Posterior vena cava (tissue), 2 donors: ENCODE measurements at regions not wholly inside any gene's neighbourhood (a gene's known extent, or its start where the extent isn't known, plus 50 kb on each side); places are given as distances from the start of the nearest gene placed in this dataset.

Experiments used
- DNase-seq: peaks from one replicate; pipeline ENCODE4 v3.0.0-alpha.2; 2020; ENCODE audit warnings: low spot score
- intact Hi-C, 2 donors: fragments of 100-400 bp; cut with DNase I; formaldehyde crosslinking; loops; one replicate each; pipeline versions ENCODE4 v1.14.1 to v1.14.2; 2022 to 2023
- donor health status: DM: yes; HTN: yes; CAD: no.
- donor health status: DM: yes; HTN: yes; CAD: no.

- no peak for DNase-seq
- intact Hi-C loops = no loop called here
These were observed 86.1 kb upstream of the BZW1 start for GRCh38 chr2:200725596-200725995.

GRCh38 chr2:200728630-200729029 is 83.1 kb upstream of the BZW1 start:
- no peak for DNase-seq
- intact Hi-C loops = no loop called here

- DNase-seq = no peak
- intact Hi-C loops = no loop called here
These were observed 81.4 kb upstream of the BZW1 start for GRCh38 chr2:200730302-200730701.

DNA sequence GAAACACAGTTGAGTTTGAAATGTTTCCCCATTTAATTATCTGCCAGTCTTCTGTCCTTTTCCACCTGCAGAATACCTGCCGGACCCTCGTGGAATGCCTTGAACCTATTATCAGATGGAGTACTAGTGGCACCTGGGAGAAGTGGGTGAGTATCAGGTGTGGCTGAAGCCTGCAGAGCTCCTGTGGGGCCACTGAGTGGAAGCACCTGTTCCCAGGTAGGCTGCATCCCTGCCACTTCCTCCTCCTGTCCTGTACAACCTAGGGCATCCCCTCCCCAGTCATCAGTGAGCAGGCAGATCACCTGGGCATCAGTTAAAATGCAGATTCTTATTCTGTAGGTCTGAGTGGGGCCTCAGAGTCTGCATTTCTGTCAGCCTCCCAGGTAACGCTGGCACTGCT is 80.8 kb upstream of the BZW1 start:
- no peak for DNase-seq
- intact Hi-C loops = no loop called here

DNA sequence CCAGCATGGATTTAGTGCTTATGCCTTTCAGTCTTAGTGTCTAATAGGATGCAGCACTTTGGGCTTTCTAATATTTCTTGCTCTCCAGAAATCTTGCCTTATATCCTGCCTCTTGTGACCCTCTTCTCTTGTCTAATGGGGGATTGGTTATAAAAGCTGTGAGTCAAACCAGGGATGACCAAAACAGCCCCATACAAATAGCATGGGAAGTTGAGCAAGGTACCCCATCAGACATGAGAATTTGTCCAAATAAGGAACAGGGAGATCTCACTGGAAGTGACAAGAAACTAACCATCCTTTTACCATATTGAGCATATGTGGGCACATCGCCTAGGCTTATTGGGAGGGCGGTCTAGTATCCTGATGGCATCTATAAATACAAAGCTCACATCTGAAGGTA is 78.8 kb upstream of the BZW1 start:
- DNase-seq = no peak
- intact Hi-C loops = no loop called here

DNA sequence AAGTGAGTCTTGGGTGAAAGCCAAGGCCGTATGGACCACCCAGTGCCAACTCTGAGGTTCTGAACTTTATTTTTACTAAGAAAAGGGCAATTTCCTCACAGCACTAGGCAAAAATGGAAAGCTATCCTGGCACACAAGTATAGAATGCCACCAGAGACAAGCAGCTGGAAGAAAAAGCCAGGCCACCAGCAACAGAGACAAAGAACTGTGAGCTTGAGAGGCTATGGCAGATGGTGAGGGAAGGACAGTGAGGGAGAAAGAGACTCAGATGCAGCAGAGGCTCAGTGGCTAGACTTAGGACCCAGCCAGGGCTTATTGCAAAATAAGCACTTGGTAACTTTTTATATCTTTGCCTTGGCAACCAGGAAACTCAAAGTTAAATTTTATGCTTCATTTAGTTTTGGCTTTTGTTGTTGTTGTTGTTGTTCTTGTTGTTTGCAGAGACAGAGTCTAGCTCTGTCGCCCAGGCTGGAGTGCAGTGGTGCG is 78.0 kb upstream of the BZW1 start:
- intact Hi-C loops = no loop called here
- DNase-seq = no peak

- intact Hi-C loops = no loop called here
- no peak for DNase-seq
These were observed 76.6 kb upstream of the BZW1 start for GRCh38 chr2:200735061-200735460.

GRCh38 chr2:200736646-200737274 is 75.0 kb upstream of the BZW1 start:
- DNase-seq = no peak
- intact Hi-C loops = no loop called here

DNA sequence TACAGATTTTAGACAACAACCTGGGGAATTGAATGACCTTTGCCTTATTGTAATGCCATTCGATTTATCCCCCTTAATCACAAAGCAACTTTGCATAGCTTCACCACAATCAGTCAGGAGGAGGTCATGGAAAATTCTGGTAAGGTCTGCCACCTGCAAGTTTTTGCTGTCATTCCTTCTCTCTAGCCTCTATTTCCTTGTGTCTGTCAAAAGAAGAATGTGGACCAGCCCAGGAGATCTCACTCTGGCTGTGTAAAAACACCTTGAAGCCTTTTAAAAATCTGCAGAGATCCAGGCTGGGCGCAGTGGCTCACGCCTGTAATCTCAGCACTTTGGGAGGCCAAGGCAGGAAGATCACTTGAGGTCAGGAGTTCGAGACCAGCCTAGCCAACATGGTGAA is 74.1 kb upstream of the BZW1 start:
- intact Hi-C loops = no loop called here
- no peak for DNase-seq

GRCh38 chr2:200738590-200738989 is 73.1 kb upstream of the BZW1 start:
- intact Hi-C loops = no loop called here
- DNase-seq = no peak

DNA sequence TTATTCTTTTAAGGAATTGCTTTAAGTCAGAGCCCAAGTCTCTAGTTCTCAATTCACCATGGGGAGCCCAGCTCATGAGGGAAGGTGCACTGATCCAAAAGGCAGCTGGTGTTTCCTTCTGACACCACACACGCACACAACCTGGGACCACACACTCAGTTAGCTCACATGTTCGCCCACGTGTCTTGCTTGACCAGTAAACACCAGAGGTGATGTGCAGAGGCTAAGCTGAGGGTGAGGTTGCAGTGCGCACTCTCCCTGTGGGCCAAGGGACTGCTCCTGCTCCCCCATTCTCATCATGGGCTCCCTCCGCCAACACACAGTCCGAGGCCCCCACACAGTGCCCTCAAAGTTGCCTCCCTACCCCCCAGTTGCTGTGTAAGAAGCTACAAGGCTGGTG is 70.8 kb upstream of the BZW1 start:
- DNase-seq = no peak
- intact Hi-C loops = loop anchor here in 1 of 2 donors (10.0 kb wide), 1 partner anchor 74 kb away; the partner anchor contains the start of gene BZW1

GRCh38 chr2:200741468-200742202 is 70.1 kb upstream of the BZW1 start:
- peak; percentile 69 for DNase-seq
- intact Hi-C loops = loop anchor here in 1 of 2 donors (10.0 kb wide), 1 partner anchor 73 kb away; the partner anchor contains the start of gene BZW1

DNA sequence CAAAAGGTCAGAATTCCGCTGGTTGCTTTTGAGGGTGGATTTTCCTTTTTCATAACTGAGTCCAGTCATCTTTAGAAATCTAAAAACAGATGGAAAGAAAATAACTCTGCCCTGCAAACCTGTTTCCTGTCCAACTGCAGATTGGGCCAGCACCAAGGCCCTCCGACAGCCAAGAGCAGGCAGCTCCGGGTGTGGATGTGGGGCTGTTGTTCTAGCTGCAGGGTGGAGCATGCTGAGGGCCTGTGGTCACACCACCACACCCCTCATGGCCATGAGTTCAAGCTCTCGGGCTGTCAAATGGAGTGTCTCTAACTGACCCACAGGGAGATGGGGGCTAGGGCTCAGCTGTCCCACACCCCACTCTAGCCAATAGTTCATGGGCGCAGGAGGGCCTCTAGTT is 69.3 kb upstream of the BZW1 start:
- intact Hi-C loops = loop anchor here in 1 of 2 donors (10.0 kb wide), 1 partner anchor 72 kb away; the partner anchor contains the start of gene BZW1
- peak; percentile 94 for DNase-seq

GRCh38 chr2:200743042-200743676 is 68.6 kb upstream of the BZW1 start:
- no peak for DNase-seq
- intact Hi-C loops = loop anchor here in 1 of 2 donors (10.0 kb wide), 1 partner anchor 72 kb away; the partner anchor contains the start of gene BZW1

- intact Hi-C loops = loop anchor here in 1 of 2 donors (10.0 kb wide), 1 partner anchor 71 kb away; the partner anchor contains the start of gene BZW1
- DNase-seq = no peak
These were observed 67.5 kb upstream of the BZW1 start for GRCh38 chr2:200744201-200744602.

GRCh38 chr2:200746301-200746700 is 65.4 kb upstream of the BZW1 start:
- DNase-seq = no peak
- intact Hi-C loops = loop anchor here in 1 of 2 donors (10.0 kb wide), 1 partner anchor 68 kb away; the partner anchor contains the start of gene BZW1

DNA sequence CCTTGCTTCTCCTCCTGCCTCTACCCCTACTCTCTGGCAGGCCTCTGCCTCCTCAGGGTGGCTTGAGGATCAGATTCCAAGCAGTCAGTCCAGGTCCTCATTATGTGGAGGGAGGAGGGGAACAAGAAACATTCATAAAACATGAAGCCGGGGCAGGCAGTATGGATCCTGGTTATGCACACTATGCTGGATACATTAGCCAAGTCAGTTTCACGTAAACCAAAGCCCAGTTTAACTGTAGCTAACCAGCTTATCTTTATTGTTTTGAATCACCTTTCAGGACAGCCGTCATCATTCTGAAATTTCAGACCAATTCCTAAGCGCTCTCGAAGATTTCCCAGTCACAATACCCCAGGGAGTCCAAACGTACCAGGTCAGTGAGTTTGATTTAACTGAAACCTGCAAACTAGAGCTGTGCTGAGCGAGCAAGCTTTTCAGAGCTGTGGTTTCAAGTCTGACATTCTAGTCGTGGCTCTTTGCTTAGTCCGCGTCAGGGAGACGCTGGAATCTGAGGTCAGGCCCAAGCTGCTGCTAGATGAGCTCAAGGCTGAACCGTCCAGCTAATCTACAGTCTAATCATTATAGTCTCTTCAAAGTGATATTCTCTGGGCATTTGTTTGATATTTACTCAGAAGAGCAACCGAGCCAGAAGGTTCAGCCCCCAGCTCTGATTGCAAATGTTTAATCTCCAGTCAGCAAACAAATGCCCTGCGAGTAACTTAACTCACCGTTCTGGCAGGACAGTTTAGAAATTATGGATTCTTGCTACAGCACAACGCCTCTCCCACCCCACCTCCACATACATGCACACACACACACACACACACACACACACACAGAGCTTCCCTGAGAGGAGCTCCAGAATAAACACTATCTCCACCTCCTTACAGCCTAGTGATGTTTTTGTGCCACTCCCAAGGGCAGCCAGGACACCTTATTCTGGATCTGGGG is 63.8 kb upstream of the BZW1 start:
- no peak for DNase-seq
- intact Hi-C loops = loop anchor here in 1 of 2 donors (10.0 kb wide), 1 partner anchor 67 kb away; the partner anchor contains the start of gene BZW1

- intact Hi-C loops = loop anchor here in 1 of 2 donors (10.0 kb wide), 1 partner anchor 66 kb away; the partner anchor contains the start of gene BZW1
- DNase-seq = no peak
These were observed 62.9 kb upstream of the BZW1 start for GRCh38 chr2:200748779-200749178.
